SIG-M5 treated with dmso at 0.1 percent for 504 hours (cell line): ENCODE measurements at regions not wholly inside any gene's neighbourhood (a gene's known extent, or its start where the extent isn't known, plus 50 kb on each side); places are given as distances from the start of the nearest gene placed in this dataset.
"Not testable (repeated sequence)": the region's sequence is repeated elsewhere in the genome, so short reads cannot be mapped to it uniquely, and the experiment has no call there.

ENCODE experiments used
- DNase-seq: peaks from one replicate; lab custom pipeline; 2025; ENCODE audit not compliant: unreplicated experiment; lab: John Stamatoyannopoulos, UW

- no peak for DNase-seq
Observed at GRCh38 chr3:35194666-35195065, 444.7 kb upstream of the ARPP21 start.

GRCh38 chr3:35198857-35199256 lies 440.5 kb upstream of the ARPP21 start:
- no peak for DNase-seq

- no peak for DNase-seq
Observed at GRCh38 chr3:35200056-35200455, 439.3 kb upstream of the ARPP21 start.

- no peak for DNase-seq
Observed at GRCh38 chr3:35201211-35201610, 438.1 kb upstream of the ARPP21 start.

GRCh38 chr3:35215525-35216500 lies 423.5 kb upstream of the ARPP21 start:
- DNase-seq, result no peak

GRCh38 chr3:35216501-35217266 lies 422.6 kb upstream of the ARPP21 start:
- DNase-seq, result no peak

- no peak for DNase-seq
Observed at GRCh38 chr3:35223632-35224394, 415.5 kb upstream of the ARPP21 start.

- no peak for DNase-seq
Observed at GRCh38 chr3:35224565-35225295, 414.6 kb upstream of the ARPP21 start.

- DNase-seq, result no peak
Observed at GRCh38 chr3:35241236-35241635, 398.1 kb upstream of the ARPP21 start.

- no peak for DNase-seq
Observed at GRCh38 chr3:35254917-35255316, 384.4 kb upstream of the ARPP21 start.

GRCh38 chr3:35257641-35258040 lies 381.7 kb upstream of the ARPP21 start:
- no peak for DNase-seq

GRCh38 chr3:35262406-35262805 lies 376.9 kb upstream of the ARPP21 start:
- DNase-seq, result no peak

GRCh38 chr3:35263477-35263876 lies 375.8 kb upstream of the ARPP21 start:
- DNase-seq, result no peak

- DNase-seq, result not testable (repeated sequence)
Observed at GRCh38 chr3:35266065-35266464, 373.3 kb upstream of the ARPP21 start.

GRCh38 chr3:35275768-35276167 lies 363.6 kb upstream of the ARPP21 start:
- no peak for DNase-seq

GRCh38 chr3:35276568-35276967 lies 362.8 kb upstream of the ARPP21 start:
- DNase-seq, result no peak

GRCh38 chr3:35291471-35292236 lies 347.7 kb upstream of the ARPP21 start:
- DNase-seq, result no peak

GRCh38 chr3:35292568-35292967 lies 346.8 kb upstream of the ARPP21 start:
- DNase-seq, result no peak

- DNase-seq, result peak; percentile 19
Observed at GRCh38 chr3:35295906-35296305, 343.4 kb upstream of the ARPP21 start.

- peak; percentile 93 for DNase-seq
Observed at GRCh38 chr3:35296533-35296932, 342.8 kb upstream of the ARPP21 start.
